Breast epithelium (tissue), 3 donors: ENCODE measurements at regions not wholly inside any gene's neighbourhood (a gene's known extent, or its start where the extent isn't known, plus 50 kb on each side); places are given as distances from the start of the nearest gene placed in this dataset.

Experiments used
- CTCF ChIP-seq, 3 donors: fragments of 450-650 bp; IDR thresholded peaks; one replicate each; pipeline ENCODE4 v1.5.1; 2016 to 2017; ENCODE audit warnings: antibody characterized with exemption in 3 of 3, mild to moderate bottlenecking in 3 of 3, moderate library complexity in 3 of 3
- POLR2A ChIP-seq: fragments of 450-650 bp; IDR thresholded peaks from one replicate; pipeline ENCODE4 v1.6.1; 2016; ENCODE audit warnings: antibody characterized with exemption, mild to moderate bottlenecking, moderate library complexity

- TF ChIP-seq POLR2A: no peak
- no peak for TF ChIP-seq CTCF (IDR thresholded peaks at IDR 0.05)
These were observed 55.6 kb downstream of the ZNF281 start for GRCh38 chr1:200354243-200354642.
